ENCODE measurements at regions not wholly inside any gene's neighbourhood (a gene's known extent, or its start where the extent isn't known, plus 50 kb on each side); places are given as distances from the start of the nearest gene placed in this dataset.

DNA sequence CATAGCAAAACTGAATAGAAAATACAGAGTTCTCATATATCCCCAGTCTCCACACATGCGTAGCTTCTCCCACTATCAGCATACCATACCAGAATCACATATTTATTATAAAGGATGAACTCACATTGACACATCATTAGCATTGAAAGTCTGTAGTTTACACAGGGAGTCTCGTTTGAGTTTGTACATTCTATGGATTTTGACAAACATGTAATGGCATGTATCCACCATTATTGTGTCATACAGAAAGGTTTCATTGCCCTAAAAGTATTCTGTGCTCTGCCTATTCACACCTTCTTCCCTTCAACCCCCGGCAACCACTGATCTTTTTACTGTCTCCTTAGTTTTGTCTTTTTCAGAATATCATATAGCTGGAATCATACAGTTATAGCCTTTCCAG is 562.4 kb downstream of the KCTD8 start:
- H3K4me3 ChIP-seq: no peak overlapping the region
- TF ChIP-seq, protein P1, sequence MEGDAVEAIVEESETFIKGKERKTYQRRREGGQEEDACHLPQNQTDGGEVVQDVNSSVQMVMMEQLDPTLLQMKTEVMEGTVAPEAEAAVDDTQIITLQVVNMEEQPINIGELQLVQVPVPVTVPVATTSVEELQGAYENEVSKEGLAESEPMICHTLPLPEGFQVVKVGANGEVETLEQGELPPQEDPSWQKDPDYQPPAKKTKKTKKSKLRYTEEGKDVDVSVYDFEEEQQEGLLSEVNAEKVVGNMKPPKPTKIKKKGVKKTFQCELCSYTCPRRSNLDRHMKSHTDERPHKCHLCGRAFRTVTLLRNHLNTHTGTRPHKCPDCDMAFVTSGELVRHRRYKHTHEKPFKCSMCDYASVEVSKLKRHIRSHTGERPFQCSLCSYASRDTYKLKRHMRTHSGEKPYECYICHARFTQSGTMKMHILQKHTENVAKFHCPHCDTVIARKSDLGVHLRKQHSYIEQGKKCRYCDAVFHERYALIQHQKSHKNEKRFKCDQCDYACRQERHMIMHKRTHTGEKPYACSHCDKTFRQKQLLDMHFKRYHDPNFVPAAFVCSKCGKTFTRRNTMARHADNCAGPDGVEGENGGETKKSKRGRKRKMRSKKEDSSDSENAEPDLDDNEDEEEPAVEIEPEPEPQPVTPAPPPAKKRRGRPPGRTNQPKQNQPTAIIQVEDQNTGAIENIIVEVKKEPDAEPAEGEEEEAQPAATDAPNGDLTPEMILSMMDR (IDR thresholded peaks at IDR 0.05; ENCODE audit: poor library complexity): no peak
- no peak for TF ChIP-seq EZH2 (IDR thresholded peaks at IDR 0.05; ENCODE audit: borderline replicate concordance)
- TF ChIP-seq EZH2phosphoT487 (IDR thresholded peaks at IDR 0.05; ENCODE audit: low read depth, severe bottlenecking, unreplicated experiment): no peak
- H3K36me3 ChIP-seq (replicated peaks; ENCODE audit: insufficient read depth, low read depth): no peaks in the 10 kb centered on the region
- H3K4me2 ChIP-seq: no peak overlapping the region
- WGBS (ENCODE audit: low lambda C conversion rate, missing lambda C conversion rate): 84% methylated on average over 3 of the region's 3 CpGs
- H3K27me3 ChIP-seq: no peaks in the 10 kb centered on the region
- no peak for DNase-seq (ENCODE audit: low spot score)
- no peaks in the 10 kb centered on the region for H3K9me3 ChIP-seq (ENCODE audit: low read depth)
- no peaks in the 10 kb centered on the region for H4K20me1 ChIP-seq (ENCODE audit: insufficient read depth, poor library complexity, severe bottlenecking)
- H3K79me2 ChIP-seq: no peaks in the 10 kb centered on the region
- no peaks in the 10 kb centered on the region for H3K4me1 ChIP-seq (ENCODE audit: insufficient read depth)
- H3K9me2 ChIP-seq (replicated peaks; ENCODE audit: insufficient read depth): no peaks in the 10 kb centered on the region
- no peak overlapping the region for H3K27ac ChIP-seq
- no peak overlapping the region for H2AFZ ChIP-seq

DNA sequence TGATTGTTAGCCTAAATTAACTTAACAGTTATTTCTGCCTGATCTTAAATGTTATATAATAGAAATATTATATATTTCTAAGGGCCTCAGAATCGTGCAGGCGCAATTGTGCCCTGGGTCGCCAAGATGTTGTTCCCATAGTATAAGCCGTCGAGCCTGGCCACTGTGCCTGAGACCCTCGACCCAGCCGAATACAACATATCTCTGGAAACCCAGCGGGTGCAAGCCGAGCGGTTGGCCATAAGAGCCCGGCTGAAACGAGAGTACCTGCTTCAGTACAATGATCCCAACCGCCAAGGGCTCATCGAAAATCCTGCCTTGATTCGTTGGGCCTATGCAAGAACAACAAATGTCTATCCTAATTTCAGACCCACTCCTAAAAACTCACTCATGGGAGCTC is 549.8 kb downstream of the KCTD8 start:
- no peak overlapping the region for H3K4me2 ChIP-seq
- no peak overlapping the region for H3K27ac ChIP-seq
- no peak for TF ChIP-seq EZH2phosphoT487 (IDR thresholded peaks at IDR 0.05; ENCODE audit: low read depth, severe bottlenecking, unreplicated experiment)
- no peak for TF ChIP-seq EZH2 (IDR thresholded peaks at IDR 0.05; ENCODE audit: borderline replicate concordance)
- TF ChIP-seq, protein P1 (IDR thresholded peaks at IDR 0.05; ENCODE audit: poor library complexity): no peak
- H3K4me1 ChIP-seq (ENCODE audit: insufficient read depth): no peaks in the 10 kb centered on the region
- H3K36me3 ChIP-seq (replicated peaks; ENCODE audit: insufficient read depth, low read depth): no peaks in the 10 kb centered on the region
- no peak for DNase-seq (ENCODE audit: low spot score)
- 94% methylated on average over 15 of the region's 15 CpGs for whole genome bisulfite sequencing (ENCODE audit: low lambda C conversion rate, missing lambda C conversion rate)
- H2AFZ ChIP-seq: no peak overlapping the region
- no peaks in the 10 kb centered on the region for H3K79me2 ChIP-seq
- no peaks in the 10 kb centered on the region for H3K9me3 ChIP-seq (ENCODE audit: low read depth)
- H3K4me3 ChIP-seq: no peak overlapping the region
- H4K20me1 ChIP-seq (ENCODE audit: insufficient read depth, poor library complexity, severe bottlenecking): no peaks in the 10 kb centered on the region
- H3K9me2 ChIP-seq (replicated peaks; ENCODE audit: insufficient read depth): no peaks in the 10 kb centered on the region
- H3K27me3 ChIP-seq: no peaks in the 10 kb centered on the region

DNA sequence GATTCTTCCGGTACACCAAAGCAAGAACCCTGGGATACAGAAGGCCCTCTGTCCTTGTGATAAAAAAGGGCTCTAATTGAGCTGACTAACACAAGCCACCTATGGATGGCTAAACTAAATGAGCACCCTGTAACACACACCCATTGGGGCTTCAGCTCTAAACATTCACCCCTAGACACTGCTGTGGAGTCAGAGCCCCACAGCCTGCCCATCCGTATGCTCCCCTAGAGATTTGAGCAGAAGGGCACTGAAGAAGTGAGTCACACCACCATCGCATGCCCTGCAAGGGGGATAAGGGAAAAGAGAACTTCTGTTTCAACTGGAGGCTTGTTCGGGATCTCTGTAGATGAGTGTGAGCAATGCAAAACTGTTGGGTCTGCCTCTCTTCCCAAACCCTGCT is 545.2 kb downstream of the KCTD8 start:
- Histone ChIP-seq H3K27ac (no peak overlapping the region), H4K20me1 (ENCODE audit: insufficient read depth, poor library complexity, severe bottlenecking) (no peaks in the 10 kb centered on the region), H3K27me3 (no peaks in the 10 kb centered on the region), H3K4me2 (no peak overlapping the region), H3K9me2 (replicated peaks; ENCODE audit: insufficient read depth) (no peaks in the 10 kb centered on the region), H3K9me3 (ENCODE audit: low read depth) (no peaks in the 10 kb centered on the region), H3K4me3 (no peak overlapping the region), H3K36me3 (replicated peaks; ENCODE audit: insufficient read depth, low read depth) (no peaks in the 10 kb centered on the region), H3K4me1 (ENCODE audit: insufficient read depth) (no peaks in the 10 kb centered on the region), H2AFZ (no peak overlapping the region), H3K79me2 (no peaks in the 10 kb centered on the region)
- TF ChIP-seq, protein P1 (IDR thresholded peaks at IDR 0.05; ENCODE audit: poor library complexity): no peak
- TF ChIP-seq EZH2 (IDR thresholded peaks at IDR 0.05; ENCODE audit: borderline replicate concordance): no peak
- no peak for TF ChIP-seq EZH2phosphoT487 (IDR thresholded peaks at IDR 0.05; ENCODE audit: low read depth, severe bottlenecking, unreplicated experiment)
- DNase-seq (ENCODE audit: low spot score): no peak
- 95% methylated on average over 4 of the region's 4 CpGs for WGBS (ENCODE audit: low lambda C conversion rate, missing lambda C conversion rate)

DNA sequence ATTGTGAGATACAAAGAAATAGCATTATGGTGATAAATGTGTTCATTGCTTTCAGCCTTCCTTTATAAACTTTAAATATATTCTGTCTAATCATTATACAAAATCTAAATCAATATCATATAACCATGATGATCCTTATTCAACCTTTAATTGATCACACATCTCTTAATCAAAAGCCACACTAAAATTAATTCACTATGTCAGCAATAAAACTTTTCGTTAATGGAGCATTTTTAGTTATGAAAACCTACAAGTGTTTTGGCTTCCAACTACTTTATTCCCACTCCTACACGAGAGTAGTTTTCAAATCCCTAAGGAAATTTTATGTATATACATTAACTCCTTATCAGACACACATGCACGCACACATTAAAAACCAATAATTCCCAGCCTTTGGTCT is 530.2 kb downstream of the KCTD8 start:
- Histone ChIP-seq H2AFZ (no peak overlapping the region), H3K4me2 (no peak overlapping the region), H3K36me3 (replicated peaks; ENCODE audit: insufficient read depth, low read depth) (no peaks in the 10 kb centered on the region), H3K27ac (no peak overlapping the region), H3K4me3 (no peak overlapping the region), H3K9me3 (ENCODE audit: low read depth) (no peaks in the 10 kb centered on the region), H3K27me3 (no peaks in the 10 kb centered on the region), H4K20me1 (ENCODE audit: insufficient read depth, poor library complexity, severe bottlenecking) (no peaks in the 10 kb centered on the region), H3K79me2 (no peaks in the 10 kb centered on the region), H3K4me1 (ENCODE audit: insufficient read depth) (no peaks in the 10 kb centered on the region), H3K9me2 (replicated peaks; ENCODE audit: insufficient read depth) (no peaks in the 10 kb centered on the region)
- DNase-seq (ENCODE audit: low spot score): no peak
- TF ChIP-seq, protein P1 (IDR thresholded peaks at IDR 0.05; ENCODE audit: poor library complexity): no peak
- TF ChIP-seq EZH2 (IDR thresholded peaks at IDR 0.05; ENCODE audit: borderline replicate concordance): no peak
- TF ChIP-seq EZH2phosphoT487 (IDR thresholded peaks at IDR 0.05; ENCODE audit: low read depth, severe bottlenecking, unreplicated experiment): no peak
- WGBS (ENCODE audit: low lambda C conversion rate, missing lambda C conversion rate): 76% methylated on average over 3 of the region's 3 CpGs
